BE2C (cell line): ENCODE measurements at regions not wholly inside any gene's neighbourhood (a gene's known extent, or its start where the extent isn't known, plus 50 kb on each side); places are given as distances from the start of the nearest gene placed in this dataset.

Experiments
- DNase-seq: peaks from one replicate; pipeline ENCODE4 v3.0.0-alpha.2; 2020
- H3K27me3 ChIP-seq: fragments of 250-450 bp; sonication (Bioruptor Pico); 2 replicates; pipeline ENCODE4 v1.5.1; 2020; ENCODE audit warnings: mild to moderate bottlenecking
- H3K36me3 ChIP-seq: fragments of 250-450 bp; sonication (Bioruptor Pico); 2 replicates; pipeline ENCODE4 v1.5.1; 2020; ENCODE audit warnings: mild to moderate bottlenecking
- H3K4me1 ChIP-seq: fragments of 250-450 bp; sonication (Bioruptor Pico); 2 replicates; pipeline ENCODE4 v1.5.1; 2020
- H3K4me3 ChIP-seq: 2 replicates; pipeline ENCODE4 v1.5.1; 2011; ENCODE audit warnings: low read depth, low read length
- H3K9me3 ChIP-seq: fragments of 250-450 bp; sonication (Bioruptor Pico); 2 replicates; pipeline ENCODE4 v1.5.1; 2020
- CTCF ChIP-seq: IDR thresholded peaks from 2 replicates; pipeline ENCODE4 v1.5.1; 2012; ENCODE audit warnings: mild to moderate bottlenecking, low read depth, low read length

- Histone ChIP-seq H3K4me1 (no peaks in the 10 kb centered on the region), H3K4me3 (no peak overlapping the region), H3K36me3 (no peaks in the 10 kb centered on the region), H3K27me3 (no peaks in the 10 kb centered on the region; the same call in 1 of the 2 replicates), H3K9me3 (no peaks in the 10 kb centered on the region)
- no peak for DNase-seq
- TF ChIP-seq CTCF: no peak
Observed at GRCh38 chr22:47278655-47279054, 516.2 kb downstream of the TBC1D22A start.

GRCh38 chr22:47277531-47277930 is 515.1 kb downstream of the TBC1D22A start:
- no peaks in the 10 kb centered on the region for H3K4me1 ChIP-seq
- H3K36me3 ChIP-seq: no peaks in the 10 kb centered on the region
- no peak for DNase-seq
- H3K4me3 ChIP-seq: no peak overlapping the region
- no peaks in the 10 kb centered on the region; the same call in 1 of the 2 replicates for H3K27me3 ChIP-seq
- no peak for TF ChIP-seq CTCF
- no peaks in the 10 kb centered on the region for H3K9me3 ChIP-seq

- Histone ChIP-seq H3K36me3 (no peaks in the 10 kb centered on the region), H3K4me1 (no peaks in the 10 kb centered on the region), H3K27me3 (no peaks in the 10 kb centered on the region; the same call in 1 of the 2 replicates), H3K9me3 (no peaks in the 10 kb centered on the region), H3K4me3 (no peak overlapping the region)
- TF ChIP-seq CTCF: no peak
- no peak for DNase-seq
Observed at GRCh38 chr22:47276991-47277390, 514.5 kb downstream of the TBC1D22A start.

- no peak for TF ChIP-seq CTCF
- no peaks in the 10 kb centered on the region for H3K9me3 ChIP-seq
- DNase-seq: no peak
Observed at GRCh38 chr22:47276450-47276820, 514.0 kb downstream of the TBC1D22A start.

GRCh38 chr22:47275605-47276449 is 513.4 kb downstream of the TBC1D22A start:
- Histone ChIP-seq H3K36me3 (no peaks in the 10 kb centered on the region), H3K4me3 (no peak overlapping the region), H3K27me3 (no peaks in the 10 kb centered on the region), H3K4me1 (no peaks in the 10 kb centered on the region), H3K9me3 (no peaks in the 10 kb centered on the region)
- no peak for TF ChIP-seq CTCF
- DNase-seq: no peak

More at GRCh38 chr22:47276450-47276820, 514.0 kb downstream of the TBC1D22A start:
- no peak overlapping the region for H3K4me3 ChIP-seq
- H3K27me3 ChIP-seq: no peaks in the 10 kb centered on the region; the same call in 1 of the 2 replicates
- no peaks in the 10 kb centered on the region for H3K36me3 ChIP-seq
- H3K4me1 ChIP-seq: no peaks in the 10 kb centered on the region

- Histone ChIP-seq H3K27me3 (no peaks in the 10 kb centered on the region), H3K36me3 (no peaks in the 10 kb centered on the region), H3K4me1 (no peaks in the 10 kb centered on the region), H3K9me3 (no peaks in the 10 kb centered on the region), H3K4me3 (no peak overlapping the region)
- no peak for TF ChIP-seq CTCF
- DNase-seq: no peak
Observed at GRCh38 chr22:47274196-47274595, 511.7 kb downstream of the TBC1D22A start.
